NB4 (cell line): ENCODE measurements at regions not wholly inside any gene's neighbourhood (a gene's known extent, or its start where the extent isn't known, plus 50 kb on each side); places are given as distances from the start of the nearest gene placed in this dataset.

Experiments used
- POLR2A ChIP-seq: IDR thresholded peaks from 2 replicates; pipeline ENCODE4 v1.6.1; 2011; ENCODE audit warnings: mild to moderate bottlenecking; ENCODE audit not compliant: insufficient read length; ENCODE audit errors: extremely low read depth
- TF ChIP-seq, protein P1 (sequence below): IDR thresholded peaks from one replicate; pipeline ENCODE4 v1.5.1; 2012; ENCODE audit warnings: low read depth, low read length

DNA sequence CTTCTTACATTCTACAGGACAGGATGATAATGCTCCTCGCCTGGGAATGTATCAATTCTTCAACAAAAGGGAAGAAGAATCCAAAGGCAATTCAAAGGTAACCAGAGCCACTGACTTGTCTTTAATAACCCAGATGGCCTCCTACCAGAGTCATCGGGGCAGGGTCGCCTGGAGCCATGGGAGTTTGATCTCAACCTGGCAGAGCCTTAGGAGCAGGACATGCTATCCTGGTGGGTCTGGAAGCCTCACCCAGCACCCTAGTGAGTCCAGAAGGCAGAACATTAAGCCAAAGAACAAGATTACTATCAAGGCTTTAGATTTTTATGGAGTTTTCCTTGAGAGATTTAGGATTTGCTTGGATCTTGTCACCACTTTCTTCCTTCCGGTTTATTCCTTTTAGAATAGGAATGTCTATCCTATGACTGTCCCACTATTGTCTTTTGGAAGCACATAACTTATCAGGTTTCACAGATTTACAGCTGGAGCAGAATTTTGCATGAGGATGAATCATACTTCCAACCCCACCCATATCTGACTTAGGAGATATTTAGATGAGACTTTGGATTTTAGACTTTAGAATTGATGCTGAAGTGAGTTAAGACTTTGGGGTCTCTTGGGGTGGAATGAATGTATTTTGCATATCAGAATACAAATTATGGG is 330.3 kb upstream of the GOLIM4 start:
- TF ChIP-seq, protein P1, sequence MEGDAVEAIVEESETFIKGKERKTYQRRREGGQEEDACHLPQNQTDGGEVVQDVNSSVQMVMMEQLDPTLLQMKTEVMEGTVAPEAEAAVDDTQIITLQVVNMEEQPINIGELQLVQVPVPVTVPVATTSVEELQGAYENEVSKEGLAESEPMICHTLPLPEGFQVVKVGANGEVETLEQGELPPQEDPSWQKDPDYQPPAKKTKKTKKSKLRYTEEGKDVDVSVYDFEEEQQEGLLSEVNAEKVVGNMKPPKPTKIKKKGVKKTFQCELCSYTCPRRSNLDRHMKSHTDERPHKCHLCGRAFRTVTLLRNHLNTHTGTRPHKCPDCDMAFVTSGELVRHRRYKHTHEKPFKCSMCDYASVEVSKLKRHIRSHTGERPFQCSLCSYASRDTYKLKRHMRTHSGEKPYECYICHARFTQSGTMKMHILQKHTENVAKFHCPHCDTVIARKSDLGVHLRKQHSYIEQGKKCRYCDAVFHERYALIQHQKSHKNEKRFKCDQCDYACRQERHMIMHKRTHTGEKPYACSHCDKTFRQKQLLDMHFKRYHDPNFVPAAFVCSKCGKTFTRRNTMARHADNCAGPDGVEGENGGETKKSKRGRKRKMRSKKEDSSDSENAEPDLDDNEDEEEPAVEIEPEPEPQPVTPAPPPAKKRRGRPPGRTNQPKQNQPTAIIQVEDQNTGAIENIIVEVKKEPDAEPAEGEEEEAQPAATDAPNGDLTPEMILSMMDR: no peak
- TF ChIP-seq POLR2A: no peak
